GM21526 (cell line): ENCODE measurements at regions not wholly inside any gene's neighbourhood (a gene's known extent, or its start where the extent isn't known, plus 50 kb on each side); places are given as distances from the start of the nearest gene placed in this dataset.
"Not testable (repeated sequence)": the region's sequence is repeated elsewhere in the genome, so short reads cannot be mapped to it uniquely, and the experiment has no call there.

ENCODE experiments used
- ATAC-seq: cut with Tn5 transposase; IDR thresholded peaks from one replicate; pipeline ENCODE4 v1.9.1; 2021; ENCODE audit warnings: moderate library complexity; ENCODE audit not compliant: unreplicated experiment, low FRiP score

DNA sequence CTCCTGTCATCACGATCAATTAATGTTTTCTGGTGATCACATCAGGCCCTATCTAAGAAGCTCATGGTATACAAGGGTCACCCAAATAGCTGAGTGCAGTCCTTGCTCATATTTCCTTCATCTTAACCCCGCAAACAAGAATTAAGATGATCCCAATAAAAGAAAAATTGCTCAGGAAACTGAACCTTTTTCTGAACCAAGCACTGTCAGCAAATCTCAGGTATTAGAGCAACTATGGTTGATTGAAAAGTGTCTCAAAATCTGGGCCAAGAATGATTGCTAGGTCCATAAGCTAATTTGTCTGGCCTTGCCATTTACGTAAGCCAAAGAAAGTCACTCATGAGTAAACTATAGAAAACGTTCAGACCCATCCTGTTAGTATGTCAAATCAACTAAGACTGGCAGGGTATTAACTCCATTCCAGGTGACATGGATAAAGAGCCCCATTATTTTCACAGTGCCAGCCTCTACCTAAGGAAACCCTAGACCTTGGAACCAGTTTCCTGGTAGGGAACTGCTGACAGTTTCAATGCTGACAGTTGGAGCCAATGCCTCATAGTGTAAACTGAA, 209.3 kb downstream of the DEPDC1B start:
- ATAC-seq = no peak

DNA sequence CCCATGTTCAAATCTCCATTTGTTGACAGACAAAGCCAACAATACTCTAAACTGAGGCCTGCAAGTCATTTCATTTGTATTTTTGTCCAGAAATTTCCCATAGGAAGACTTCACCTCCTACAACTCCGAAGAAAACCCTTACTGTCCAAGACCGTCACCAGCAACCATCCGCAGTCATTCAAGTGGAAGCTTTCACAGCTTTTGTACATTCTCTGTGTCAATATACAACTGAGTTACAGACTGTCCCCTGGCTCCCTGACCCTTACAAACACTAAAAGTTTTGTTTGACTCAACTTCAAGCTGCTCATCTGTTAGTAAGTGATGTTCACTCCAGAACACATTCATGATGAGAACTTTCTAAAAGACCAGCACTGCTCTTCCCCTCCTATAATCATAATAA, 210.1 kb downstream of the DEPDC1B start:
- ATAC-seq = no peak

DNA sequence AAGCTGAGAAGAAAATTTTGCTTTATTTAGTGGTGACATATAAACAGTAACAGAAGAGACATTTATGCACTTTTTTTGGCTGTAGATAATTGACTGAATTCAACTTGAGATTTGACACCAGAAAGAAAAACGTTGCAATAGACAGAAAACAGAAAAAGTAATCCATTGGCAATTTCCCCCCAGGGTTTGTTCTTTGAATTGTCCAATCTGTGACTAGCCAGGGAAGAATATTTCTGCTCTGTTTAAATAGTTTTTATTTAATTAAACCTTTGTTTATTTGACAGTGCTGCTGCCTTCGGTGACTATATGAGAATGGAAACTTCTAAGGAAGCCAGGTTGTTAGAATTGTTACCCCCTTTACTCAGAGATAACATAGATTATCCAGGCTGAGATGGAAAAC, 210.6 kb downstream of the DEPDC1B start:
- ATAC-seq = no peak

DNA sequence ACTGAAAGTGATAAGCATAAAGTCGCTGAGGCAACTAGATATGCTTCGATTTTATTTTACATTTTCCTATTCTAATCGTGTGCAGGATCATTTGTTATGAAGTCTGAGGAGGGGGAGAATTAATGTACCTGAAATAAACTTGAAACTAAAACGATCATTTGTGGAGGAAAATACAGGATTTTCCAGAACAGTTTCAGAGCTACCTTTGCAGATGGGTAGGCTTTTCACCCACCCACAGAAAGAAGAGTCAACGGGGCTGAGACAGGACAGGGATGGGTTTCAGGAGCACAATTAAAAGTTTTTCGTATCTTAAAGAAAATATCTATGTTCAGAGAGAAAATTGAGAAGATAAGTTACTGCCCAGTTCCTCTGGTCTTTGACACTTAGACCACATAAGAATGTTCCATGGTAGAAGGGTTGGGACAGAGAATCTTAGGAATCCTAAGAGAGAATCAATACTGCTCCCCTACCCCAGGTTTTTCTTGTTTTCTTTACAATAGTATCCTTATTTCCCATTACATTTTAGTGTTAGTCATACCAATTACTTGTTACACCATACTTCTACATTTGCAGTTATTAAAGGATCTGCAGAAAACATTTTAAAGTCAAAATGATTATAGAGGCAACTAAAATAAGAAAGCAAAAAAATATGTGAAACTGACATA, 211.4 kb downstream of the DEPDC1B start:
- no peak for ATAC-seq

DNA sequence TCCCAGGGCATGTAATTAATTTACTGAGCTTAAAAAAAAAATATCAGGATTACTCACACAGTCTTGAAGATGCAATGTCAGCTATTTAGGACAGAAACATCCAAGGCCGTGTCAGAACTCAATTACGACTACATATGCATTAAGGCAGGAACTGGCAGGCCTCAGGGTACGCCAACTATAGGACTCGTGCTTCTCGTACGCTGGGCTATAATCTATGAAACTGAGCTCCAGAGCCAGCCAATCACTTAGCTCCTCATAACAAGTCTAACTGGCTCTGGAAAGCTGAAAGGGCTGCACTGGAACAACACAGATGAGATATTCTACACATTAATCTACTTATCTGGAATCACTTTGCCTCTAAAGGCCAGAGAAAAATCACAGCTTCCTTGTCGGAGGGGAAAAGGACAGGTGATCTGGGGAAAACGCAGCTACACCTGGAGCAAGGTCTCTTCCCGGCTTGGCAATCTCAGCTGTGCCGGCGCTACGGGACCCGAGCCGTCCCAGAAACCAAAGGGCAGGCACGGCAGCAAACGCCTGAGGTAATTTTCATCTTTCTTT, 212.0 kb downstream of the DEPDC1B start:
- ATAC-seq = no peak

DNA sequence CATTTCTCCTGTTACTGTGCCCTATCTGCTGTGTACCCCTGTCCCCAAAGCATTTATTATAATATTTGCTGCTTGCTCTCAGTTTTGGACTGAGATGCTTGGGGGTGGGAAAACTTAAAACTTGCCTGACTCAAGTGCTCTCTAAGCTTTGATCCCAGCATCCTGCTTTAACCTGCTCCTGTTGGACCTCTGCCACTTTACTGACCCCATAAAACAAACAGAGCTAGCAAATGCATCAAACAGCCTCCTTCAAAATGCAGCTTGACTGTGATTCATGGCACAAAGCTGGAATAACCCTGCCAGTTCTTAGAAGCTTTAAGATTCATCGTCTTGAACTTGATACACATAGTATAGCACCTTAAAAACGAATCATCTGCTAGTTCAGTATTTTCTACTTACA, 212.5 kb downstream of the DEPDC1B start:
- no peak for ATAC-seq

DNA sequence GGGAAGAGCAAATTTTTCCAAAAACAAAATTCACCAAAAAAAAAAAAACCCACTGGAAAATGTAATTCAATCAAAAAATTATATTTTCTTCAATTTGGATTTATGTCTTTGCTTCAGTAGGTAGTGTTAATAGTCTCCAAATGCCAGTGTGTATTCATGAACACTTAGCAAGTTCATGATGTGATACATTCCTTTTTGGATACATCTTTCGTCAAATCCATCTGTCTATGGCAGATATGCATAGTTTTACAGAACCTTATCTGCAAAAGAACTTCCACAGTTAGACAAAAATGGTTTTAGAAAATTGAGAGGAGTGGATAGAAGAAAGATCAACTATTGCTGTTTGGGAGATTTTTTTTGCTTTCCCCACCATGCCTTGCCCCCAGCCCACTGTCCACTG, 214.6 kb downstream of the DEPDC1B start:
- ATAC-seq = no peak

DNA sequence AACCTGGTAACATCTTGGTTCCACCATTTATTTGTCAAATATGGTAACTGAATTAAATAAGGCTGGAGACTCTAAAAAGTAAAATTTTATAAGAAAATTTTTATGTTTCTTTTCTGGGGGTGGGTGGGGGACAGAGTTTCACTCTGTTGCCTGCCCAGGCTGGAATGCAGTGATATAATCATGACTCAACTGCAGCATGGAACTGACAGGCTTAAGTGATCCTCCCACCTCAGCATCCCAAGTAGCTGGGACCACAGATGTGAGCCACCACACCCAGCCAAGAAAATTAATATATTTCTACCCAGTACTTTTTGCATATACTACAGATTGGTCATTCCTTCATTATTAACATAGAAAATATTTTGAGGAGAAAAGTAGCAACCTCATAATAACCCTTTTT, 216.9 kb downstream of the DEPDC1B start:
- ATAC-seq = no peak

DNA sequence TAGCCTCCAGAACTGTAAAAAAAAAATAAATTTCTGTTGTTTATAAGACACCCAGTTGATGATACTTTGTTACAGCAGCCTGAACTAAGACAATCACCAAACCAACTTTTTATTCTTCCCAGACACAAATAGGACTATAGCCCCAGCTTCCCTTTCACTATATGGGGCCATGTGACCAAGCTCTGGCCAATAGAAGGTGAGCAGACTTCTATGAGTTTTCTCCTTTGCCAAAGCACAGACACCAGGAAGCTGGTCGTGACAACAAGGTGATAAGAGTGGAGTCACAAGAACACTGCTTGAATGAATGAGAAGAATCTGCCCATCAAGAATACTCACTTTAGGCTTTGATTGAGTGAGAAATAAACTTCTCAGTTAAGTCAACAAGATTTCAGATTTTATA, 217.7 kb downstream of the DEPDC1B start:
- no peak for ATAC-seq

DNA sequence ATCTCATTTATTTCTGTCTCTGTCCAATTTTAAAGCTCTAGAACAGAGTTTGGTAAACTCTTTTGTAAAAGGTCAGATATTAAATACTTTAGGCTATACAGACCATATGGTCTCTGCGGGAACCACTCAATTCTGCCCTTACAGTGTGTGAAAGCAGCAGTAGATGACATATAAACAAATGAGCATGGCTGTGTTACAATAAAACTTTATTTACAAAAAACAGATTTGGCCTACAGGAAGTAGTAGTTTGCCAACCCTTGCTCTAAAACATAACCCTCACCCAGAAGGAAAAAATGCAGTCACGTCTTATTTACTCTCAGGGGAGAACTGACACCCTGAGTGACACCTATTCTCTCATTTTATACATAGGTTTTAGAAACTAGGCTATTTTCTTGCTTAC, 220.4 kb downstream of the DEPDC1B start:
- no peak for ATAC-seq

DNA sequence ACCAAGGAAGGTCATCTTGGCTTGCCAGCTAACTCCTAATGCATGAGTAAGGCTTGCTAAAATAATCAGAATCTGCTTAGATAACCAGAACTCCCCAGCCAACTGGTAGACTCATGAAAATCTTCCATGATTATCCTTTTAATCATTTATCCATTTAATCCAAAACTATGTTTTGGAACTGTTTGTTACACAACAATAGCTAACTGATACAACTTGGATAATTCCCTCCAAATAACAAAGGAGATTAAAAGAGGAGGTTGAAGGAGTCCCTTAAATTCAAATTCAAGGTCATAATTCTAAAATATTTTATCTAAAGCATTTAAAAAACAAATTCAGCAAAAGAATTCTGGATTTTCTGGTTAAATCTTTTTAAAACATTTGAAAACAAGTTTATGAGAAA, 222.1 kb downstream of the DEPDC1B start:
- ATAC-seq = no peak

DNA sequence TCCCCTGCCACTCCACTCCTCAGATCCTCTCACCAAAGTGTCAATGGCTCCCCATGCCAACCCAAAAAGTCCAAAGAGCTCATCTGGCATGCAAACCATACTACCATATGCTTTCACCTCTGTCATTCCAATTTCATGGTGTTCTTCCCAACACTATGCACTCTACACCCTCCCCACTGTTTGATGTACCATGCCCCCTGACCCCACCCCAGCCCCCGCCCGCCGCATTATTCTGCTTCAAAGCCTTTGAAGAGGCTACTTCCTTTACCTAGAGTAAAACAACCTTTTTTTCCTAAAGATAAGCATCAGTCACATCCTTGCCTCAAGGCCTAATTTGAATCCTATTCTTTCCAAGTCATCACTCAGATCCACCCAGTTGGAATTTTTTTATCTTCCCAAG, 226.3 kb downstream of the DEPDC1B start:
- no peak for ATAC-seq

DNA sequence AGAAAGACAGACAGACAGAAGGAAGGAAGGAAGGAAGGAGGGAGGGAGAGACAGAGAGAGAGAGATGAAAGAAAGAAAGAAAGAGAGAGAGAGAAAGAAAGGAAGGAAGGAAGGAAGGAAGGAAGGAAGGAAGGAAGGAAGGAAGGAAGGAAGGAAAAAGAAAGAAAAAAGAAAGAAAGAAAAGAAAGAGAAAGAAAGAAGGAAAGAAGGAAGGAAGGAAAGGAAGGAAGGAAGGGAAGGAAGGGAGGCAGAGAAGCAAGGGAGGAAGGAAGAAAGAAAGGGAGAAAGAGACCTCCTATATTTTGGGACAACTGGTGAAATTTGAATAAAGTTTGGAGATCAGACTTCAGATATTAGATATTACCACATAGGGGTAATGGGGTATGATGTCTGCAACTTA, 226.9 kb downstream of the DEPDC1B start:
- ATAC-seq = not testable (repeated sequence)

DNA sequence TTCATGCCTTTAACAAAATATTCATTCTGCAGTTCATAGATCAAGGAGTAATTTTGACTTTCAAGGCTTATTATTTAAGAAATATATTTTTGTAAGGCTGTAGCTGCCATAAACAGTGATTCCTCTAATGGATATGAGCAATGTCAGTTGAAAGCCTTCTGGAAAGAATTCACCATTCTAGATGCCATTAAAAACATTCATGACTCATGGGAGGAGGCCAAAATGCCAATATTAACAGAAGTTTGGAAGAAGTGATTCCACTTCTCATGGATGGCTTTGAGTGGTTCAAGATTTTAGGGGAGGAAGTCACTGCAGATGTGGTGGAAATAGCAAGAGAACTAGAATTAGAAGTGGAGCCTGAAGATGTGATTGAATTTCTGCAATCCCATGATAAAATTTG, 229.1 kb downstream of the DEPDC1B start:
- ATAC-seq = no peak

DNA sequence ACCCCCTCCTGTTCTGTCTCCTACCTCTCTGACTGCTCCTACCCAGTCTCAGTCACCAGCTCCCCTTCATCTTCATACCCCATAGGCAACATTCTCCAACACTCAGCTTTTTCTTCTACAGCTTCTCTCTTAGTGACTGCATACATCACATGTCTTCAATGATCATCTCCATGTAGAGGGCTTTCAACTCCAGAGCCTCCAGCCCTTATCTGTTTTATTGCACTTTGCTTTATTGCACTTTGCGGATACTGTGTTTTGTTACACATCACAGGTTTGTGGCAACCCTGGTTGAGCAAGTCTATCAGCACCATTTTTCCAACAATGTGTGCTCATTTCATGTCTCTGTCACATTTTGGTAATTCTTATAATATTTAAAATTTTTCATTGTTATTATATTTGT, 230.7 kb downstream of the DEPDC1B start:
- ATAC-seq = no peak

DNA sequence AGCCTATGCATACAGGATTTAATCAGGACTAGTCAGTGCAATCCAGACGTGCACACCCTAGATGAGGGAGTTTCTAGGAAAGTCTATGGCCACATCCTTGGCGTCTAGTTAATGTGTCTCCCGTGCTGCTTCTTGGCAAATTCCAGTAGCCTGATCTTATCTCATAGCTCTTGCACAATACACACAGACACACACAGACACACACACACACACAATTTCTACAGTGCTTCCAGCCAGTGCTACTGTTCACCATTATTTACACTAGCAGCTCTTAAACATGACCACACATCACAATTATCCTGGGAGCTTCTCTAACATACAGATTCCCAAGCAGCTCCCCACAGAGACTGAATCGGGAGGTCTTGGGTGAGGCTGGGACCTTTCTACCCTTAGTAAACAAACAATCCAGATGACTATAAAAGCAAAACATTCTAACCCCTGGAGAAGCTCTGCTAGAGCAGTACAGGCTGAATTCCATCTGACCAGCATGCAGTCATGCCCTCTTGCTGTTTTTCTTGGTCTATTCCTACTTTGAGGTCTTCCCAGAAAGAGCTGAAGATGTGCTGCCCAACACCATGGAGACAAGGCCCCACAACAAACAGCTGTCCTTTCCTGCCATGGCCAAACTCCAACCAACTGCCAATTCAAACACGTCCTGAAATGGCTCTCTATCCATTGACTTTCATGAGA, 236.6 kb downstream of the DEPDC1B start:
- ATAC-seq = no peak

DNA sequence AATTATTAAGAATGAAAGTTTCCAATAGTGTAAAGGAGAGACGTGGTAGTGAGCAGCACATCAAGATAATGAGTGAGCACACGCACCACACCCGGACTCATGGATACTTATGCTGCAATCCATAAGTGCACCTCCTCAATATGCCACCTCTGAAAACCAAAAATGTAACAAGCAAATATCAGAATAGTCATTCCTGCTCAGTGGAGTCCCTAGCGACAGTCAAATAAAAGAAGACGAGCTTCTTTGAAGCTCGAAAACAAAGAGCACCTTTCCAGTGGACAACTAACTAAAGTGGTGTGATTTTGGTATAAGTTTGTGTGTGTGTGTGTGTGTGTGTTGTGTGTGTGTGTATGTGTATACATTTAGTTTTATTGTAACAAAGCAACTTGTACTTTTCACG, 241.3 kb downstream of the DEPDC1B start:
- ATAC-seq = no peak

DNA sequence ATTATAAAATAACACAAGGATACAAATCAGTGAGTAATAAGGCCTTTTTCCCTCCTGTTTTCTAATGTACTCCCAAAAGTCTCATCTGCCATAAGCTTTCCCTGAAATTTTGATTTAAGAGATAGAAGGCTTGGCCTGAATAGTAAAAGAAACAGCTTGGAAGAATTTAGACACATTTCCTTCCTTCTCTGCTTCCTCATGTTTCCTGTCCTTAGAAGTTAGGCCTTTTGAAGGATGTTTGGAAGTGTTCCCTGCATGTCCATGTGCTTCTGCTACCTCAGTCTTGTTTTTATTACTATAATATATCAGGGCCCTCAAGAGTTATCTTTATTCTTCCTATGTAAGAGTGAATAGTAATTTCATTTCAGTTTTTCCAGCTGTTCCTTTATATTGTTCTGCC, 242.7 kb downstream of the DEPDC1B start:
- ATAC-seq = no peak

DNA sequence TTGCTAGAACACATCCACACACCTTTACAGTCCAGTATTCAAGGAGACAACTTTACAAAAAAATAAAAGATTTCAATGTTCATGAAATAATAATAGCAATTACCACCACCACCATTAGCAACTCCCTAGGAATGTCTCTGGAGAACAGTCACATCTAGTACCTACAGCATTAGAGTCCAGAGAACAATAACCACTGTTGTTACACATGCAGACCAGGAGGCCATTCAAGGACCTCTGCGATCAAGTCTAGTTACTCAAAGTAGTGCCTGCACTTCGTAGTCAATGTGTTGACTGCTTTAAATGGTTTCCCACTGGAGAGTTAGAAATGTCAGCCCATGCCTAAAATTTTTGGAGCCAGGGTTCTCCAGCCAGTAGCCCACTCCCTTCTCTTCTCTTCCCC, 244.4 kb downstream of the DEPDC1B start:
- no peak for ATAC-seq

DNA sequence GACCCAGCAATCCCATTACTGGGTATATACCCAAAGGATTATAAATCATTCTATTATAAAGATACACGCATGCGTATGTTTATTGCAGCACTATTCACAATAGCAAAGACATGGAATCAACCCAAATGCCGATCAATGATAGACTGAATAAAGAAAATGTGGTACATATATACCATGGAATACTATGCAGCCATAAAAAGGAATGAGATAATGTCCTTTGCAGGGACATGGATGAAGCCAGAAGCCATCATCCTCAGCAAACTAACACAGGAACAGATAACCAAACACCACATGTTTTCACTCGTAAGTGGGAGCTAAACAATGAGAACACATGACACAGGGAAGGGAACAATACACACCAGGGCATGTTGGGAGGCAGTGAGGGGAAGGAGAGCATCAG, 245.7 kb downstream of the DEPDC1B start:
- not testable (repeated sequence) for ATAC-seq

DNA sequence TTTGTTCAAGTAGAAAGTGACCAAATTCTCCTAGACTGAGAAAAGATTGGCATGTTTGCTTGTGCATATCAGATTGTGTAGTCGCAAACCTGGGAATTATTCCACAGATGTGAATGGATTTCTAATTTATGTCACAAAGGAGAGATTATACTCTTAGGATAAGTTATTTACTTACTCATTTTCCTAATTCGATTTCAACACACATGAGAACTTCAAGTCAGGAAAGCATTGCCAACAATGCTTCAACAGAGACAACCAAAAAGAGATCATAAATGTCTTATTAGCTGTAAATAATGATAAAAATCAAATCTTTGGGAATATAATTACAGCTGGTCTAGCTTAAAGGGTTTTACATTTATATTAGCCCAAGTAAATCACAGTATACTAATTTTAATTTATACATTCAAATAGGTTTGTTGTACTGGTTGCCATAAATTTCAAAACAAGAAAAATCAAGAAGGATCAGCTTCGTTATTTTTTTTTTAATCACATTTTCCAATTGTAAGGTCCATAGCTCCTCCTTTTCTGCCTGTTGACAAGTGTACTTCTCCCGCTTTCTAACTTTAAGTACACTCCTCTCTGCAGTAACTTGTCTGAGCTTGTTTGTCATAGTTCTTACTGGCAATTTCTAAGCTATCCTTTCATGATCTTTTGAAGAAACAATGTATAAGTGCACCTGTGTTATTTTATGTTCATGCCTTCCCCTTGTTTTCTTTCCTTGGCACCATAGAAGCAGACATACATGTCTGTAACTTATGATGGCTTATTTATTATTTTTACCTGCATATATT, 246.6 kb downstream of the DEPDC1B start:
- ATAC-seq = no peak
